ENCODE measurements at regions not wholly inside any gene's neighbourhood (a gene's known extent, or its start where the extent isn't known, plus 50 kb on each side); places are given as distances from the start of the nearest gene placed in this dataset.
"Not testable (repeated sequence)": the region's sequence is repeated elsewhere in the genome, so short reads cannot be mapped to it uniquely, and the experiment has no call there.

DNA sequence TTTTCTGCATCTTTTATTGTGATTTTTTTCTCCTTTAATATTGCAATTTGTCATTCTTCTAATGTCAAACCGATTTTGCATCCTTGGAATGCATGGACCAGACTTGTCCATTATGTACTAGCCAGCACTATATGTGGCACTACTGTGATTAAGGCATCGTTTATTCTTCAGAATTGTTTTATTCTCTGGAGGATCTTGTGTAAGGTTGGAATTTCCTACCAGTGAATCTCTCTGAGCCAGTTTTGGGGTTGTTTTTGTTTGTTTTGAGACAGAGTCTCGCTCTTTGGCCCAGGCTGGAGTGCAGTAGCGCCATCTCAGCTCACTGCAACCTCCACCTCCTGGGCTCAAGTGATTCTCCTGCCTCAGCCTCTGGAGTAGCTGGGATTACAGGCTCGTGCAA, 58.5 kb downstream of the IGLL5 start:
- no peak for DNase-seq

DNA sequence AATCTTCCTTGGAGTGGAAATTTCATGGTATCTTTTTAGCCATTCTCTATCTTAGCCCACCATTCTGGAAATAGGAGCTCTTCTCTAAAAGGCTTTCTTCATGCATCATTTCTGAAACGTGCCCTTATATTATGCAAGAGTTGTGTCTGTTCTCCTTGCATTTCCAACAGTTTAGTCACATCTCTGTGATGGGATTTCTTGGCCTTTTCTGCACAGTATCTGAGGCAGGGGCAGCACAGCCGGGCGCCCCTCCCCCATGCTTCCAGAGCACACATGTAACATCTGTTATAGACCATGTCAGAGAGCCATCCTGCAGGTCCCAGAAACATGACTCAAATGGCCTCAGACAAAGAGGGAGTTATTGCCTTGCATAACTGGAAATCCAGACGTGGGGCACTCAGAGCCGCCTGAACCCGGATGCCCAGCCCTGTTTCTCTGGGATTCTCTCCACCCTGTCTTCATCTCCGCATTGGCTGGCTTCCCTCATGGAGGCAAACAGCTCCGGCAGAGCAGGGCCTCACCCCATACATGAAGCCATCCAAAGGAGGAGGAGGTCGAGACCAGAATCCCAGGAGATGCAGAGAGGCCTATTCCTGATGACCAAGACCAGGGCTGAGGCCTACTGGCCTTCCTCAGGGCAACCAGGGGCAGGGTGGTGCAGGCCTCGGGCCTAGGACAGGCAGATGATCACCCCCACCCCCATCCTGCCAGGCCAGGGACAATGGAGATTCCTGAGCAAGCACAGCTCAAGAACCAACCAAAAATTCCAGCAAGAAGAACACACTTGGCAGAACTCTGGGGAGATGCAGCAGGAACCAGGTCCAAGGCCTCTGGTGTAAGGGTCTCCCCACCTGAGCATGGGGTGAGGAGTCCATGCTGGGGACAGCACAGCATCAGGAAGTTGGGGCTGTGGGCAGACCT, 61.3 kb downstream of the IGLL5 start:
- DNase-seq, result no peak

DNA sequence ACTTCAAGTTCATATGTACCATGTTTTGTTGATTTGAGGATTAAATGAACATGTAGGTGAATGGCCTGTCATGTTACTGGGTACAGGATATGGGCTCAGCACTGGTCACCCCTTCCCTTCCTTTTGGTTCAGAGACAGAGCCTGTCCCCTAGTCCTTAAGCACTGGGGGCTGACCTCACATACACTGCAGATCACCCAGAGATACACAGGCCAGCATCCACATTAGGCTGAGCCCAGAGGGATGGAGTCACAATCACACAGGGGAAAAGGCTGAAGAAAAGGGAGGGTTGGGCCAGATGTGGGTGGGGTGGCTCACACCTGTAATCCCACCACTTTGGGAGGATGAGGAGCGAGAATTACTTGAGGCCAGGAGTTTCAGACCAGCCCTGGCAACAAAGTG, 62.3 kb downstream of the IGLL5 start:
- no peak for DNase-seq

DNA sequence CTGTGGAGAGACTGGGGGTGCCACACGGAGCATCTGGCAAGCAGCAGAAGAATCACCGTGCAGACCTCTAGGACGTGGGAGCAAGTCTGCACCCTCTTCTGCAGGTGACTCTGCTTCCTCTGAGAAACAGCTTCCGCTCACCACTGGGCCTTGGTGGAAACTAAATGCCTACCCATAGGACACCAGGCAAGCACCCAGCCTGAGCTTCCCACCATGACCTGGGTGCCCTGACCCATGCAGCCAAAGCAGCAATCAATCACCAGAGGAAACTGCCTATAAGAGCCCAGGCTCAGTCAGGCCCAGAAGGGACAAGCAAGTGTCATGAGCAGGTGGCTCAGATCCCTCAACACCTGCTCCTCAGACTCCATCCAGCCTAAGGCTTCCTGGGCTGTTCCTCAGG, 63.4 kb downstream of the IGLL5 start:
- no peak for DNase-seq

DNA sequence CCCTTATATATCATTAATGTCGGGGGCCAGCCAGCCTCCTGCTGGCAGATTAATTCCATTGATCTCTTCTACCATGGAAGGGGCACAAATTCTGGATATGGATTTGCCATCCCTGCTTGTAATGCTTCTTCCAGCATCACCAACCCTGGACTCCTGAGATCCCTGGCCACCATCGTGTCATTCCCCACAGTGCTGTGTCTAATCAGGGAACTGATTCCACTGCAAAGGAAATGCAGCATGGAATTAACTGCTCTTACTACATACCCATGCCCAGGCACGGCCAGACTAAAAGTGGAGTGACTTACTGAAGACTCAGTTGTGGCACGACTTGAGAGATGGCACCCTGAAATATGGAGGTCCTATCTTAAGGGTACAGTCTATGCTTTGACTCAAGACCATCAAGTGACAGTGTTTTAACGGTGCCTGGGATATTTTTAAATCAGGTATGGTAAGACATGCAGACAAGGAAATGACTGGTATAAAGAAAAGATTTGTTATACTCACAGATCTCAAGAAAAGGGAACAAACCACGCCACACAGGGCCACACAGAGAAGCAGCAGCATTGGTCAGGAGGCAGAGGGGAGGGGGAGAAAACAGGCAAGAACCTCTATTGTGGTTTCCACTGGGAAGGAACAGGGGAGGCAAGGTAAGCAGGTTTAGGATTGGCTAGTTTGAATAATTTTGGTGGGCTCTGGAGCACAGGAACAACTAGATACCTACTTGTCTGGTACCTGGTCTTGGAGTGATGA, 65.1 kb downstream of the IGLL5 start:
- no peak for DNase-seq

DNA sequence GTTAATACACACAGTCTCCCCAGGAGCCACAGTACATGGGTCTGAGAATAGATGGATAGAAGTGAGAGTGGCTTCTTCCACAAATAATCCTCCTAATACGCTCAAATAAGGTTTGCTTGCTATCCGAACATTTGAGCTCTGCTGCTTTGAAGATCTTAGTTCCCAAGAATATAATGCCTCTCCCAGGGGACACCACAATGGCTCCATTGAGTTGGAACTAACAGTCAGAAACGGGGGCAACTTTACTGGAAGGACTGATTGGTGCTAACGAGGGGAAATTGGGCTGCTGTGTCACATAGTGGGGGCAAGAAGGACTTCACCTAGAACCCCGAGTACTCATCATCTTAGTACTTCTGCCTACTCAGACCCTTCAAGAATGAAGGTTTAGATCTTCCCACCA, 66.2 kb downstream of the IGLL5 start:
- no peak for DNase-seq

DNA sequence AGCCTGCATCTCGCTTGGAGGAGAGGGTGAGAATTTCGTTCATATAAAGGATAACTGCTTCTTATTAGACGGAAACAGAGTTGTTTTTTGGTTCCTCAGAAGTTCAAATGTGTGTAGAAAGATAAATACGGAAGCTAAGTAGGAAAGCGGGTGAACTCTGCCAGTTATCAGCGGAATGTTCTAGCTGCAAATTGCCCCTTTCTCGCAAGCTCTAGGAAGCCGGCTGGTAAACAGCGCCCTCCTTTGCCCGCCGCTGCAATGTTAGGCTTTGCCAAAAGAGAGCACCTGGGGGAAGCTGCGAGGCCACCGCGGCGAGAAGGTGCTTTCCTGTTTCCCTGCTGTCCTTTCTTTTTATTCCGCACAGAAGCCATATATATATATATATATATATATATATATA, 67.0 kb downstream of the IGLL5 start:
- DNase-seq, result peak; percentile 46

DNA sequence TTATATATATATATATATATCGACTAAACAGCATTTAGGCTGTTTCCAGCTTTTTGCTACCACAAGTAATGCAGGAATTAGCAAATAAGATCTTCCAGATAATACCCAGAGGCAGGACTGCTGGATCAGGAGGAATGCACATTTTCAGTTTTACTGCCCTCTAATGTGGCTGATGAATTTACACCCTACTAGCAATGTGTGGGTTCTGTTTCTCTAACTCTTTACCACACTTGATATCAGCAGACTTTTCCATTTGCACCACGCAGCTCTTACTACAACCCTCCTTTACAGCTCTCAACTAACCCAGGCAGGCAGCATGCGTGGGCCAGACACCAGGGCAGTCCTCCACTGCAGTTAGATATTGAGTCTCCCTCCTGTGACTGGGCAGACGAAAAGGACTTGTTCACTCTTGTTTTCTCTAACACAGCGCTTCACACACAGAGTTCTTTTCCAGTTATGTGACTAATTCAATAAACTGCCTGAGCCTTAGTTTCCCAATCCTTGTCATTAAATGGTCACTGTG, 67.7 kb downstream of the IGLL5 start:
- DNase-seq, result no peak

DNA sequence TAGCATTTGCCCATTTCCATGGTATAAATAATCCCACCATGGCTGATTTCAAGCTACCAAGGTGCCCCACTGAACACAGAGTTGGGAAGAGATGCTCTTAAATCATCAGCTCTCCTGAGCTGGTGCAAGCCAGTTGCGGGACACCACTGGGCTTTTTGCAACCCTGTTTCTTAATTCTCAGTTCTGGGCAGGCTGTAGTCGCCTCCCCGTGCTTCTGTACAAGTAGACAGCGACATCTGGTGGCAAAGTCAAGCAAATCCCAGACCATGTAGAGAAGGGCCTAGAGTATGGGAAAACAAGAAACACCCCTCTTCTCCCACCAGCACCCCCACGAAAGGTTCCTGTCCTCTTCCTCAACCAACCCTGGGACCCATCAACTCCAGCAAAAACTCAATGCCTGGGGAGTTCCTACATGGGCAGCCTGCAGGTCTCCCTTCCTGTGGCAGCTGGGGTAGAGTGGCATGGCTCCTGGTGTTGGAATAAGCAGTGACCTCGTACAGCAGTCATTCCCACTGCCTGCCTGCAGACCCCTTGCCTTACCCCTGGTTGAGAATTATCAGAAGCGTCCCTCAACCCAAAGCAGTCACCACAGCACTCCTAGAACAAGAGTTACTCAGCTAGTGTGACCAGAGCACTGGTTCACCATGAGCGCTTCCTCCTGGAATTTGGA, 68.4 kb downstream of the IGLL5 start:
- DNase-seq, result peak; percentile 65

DNA sequence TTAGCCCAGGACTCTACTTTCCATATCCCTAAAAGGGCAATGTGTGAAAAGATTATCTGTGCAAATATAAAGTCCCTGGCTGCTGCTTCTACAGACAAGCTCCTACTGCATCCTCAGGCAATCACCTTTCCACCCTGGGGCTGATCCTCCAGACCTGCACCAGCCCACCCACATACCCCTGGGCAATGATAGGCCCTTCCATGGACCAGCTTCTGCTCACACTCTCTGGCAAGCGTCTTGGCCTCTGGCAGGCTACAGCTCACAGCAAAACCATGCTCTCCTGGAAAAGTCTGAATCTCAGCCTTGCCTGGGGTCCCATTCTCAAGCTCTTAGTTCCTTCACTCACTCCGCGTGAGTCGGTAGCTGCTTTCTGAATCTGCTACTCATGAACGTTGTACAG, 69.5 kb downstream of the IGLL5 start:
- no peak for DNase-seq

DNA sequence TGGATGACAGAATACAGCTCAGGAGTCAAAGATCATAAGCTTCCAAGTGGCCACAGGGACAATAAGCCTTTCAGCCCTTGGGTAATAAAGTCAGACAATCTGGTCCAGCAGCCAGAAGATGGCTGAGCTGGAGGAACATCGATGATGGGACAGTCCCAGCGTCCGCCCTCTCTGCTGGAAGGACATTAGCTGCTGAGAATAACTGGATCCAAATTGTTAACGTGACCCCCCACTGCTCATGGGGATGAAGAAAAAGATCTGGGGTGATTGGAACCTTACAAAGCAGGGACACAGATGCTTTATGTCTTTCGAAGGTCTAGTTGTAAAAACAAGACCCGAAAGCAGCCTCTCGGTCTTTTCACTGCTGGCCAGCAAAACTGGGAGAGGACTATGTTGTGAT, 71.0 kb downstream of the IGLL5 start:
- DNase-seq, result no peak

DNA sequence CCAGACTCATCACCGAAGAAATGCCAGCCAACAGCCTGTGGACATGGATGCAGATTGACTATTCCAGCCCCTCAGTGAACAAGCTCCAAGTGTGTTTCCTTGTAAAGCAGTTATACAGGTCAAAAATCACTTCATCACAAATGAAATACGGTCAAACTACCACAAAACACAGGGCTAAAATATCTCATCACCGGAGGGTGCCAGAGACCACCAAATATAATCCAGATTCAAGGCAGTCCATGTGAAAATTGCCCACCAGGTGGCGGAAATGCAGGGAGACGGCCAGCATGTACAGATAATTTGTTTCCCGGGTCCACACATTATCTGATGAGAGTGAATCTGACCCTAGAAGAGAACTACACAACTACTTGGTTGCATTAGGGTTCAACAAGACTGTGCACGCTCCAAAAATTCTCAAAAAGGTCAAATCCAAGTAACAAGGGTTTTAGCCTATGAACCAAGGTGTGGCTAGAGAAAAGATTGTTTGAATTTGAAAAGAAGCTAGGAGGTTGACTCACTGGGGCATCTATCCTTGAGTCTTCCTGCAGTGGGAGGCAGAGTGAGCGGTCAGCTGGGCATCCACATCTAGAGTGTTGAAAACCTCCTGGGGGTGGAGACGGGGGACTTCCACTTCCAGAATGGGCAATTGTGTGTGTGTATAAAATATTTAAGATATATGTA, 71.7 kb downstream of the IGLL5 start:
- DNase-seq, result peak; percentile 83

DNA sequence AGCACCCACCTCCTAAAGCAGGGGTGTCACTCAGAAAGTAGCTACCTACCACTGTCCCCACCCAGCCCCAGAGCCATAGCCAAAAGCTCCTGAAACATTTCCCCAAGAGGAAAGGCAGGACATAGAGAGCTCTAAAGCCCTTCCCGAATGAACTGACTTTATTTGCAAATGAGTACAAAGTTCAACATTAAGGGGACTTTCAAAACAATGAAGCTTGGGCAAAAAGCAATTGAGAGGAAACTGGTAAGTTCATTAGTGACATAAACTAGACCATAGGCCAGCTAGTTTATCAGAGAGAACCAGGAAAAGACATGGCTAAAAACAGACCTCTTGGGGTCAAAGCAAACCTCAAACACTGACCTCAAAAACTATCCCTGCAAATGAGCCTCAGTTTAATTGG, 72.7 kb downstream of the IGLL5 start:
- DNase-seq, result no peak

DNA sequence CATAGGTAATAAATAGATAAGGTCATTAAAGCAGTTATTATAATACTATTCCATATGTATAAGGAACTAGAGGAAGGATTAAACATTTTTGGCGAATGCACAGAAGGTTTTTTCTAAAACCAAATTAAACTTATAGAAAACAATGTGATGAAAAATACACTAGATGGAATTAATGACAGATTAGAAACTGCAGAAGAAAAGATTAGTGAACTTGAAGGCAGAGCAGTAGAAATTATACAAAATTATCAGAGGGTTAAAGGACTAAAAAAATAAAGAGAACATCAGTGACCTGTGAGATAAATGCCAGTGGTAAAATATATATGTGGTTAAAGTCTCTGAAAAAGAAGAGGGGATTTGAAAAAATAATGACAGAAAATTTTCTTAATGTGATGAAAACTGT, 74.0 kb downstream of the IGLL5 start:
- DNase-seq, result no peak

DNA sequence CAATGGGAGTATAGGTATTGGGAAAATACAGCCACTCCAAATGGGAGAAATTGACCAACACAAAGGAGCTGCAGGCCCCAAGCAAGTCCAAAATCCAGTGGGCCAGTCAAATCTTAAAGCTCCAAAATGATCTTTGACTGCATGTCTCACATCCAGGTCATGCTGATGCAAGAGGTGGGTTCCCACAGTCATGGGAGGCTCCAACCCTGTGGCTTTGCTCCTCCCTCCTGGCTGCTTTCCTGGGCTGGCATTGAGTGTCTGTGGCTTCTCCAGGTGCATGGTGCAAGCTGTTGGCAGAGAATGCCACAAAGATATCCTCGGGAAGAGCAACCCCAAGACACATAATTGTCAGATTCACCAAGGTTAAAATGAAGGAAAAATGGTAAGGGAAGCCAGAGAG, 80.8 kb downstream of the IGLL5 start:
- no peak for DNase-seq

DNA sequence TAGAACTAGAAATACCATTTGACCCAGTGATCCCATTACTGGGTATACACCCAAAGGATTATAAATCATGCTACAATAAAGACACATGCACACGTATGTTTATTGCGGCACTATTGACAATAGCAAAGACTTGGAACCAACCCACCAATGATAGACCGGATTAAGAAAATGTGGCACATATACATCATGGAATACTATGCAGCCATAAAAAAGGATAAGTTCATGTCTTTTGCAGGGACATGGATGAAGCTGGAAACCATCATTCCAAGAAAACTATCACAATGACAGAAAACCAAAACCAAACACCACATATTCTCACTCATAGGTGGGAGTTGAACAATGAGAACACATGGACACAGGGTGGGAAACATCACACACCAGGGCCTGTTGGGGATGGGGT, 85.0 kb downstream of the IGLL5 start:
- DNase-seq, result not testable (repeated sequence)

DNA sequence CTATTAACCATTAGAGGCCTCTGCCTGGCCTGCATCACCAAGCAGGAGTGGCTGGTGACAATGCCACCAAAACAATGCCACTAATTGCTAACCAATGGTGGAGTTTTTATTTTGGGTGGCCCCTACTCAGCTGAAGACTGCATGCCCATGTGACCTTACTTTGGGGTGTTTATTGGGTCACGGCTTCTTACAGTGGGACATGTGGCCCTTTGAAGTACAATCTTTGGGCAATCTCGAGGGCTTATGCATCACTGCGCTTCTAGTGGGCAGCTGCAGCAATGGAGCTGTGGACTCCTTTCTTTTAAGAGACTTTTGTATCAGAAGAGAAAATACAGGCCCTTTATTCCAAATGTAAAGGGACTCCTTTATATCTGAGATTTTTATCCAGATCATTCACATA, 85.7 kb downstream of the IGLL5 start:
- no peak for DNase-seq

DNA sequence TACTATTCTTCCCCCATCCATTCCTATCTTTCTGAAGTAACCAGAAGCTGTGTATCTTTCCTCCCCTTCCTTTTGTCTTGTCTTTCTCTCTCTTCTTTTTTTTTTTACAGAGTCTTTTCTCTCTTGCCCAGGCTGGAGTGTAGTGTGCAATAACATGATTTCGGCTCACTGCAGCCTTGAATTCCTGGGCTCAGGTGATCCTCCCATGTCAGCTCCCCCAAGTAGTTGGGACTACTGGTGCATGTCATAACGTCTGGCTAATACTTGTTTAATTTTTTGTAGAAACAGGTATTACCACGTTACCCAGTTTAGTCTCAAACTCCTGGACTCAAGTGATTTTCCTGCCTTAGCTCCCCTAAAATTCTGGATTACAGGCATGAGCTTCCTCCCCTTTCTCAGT, 86.5 kb downstream of the IGLL5 start:
- DNase-seq, result no peak

DNA sequence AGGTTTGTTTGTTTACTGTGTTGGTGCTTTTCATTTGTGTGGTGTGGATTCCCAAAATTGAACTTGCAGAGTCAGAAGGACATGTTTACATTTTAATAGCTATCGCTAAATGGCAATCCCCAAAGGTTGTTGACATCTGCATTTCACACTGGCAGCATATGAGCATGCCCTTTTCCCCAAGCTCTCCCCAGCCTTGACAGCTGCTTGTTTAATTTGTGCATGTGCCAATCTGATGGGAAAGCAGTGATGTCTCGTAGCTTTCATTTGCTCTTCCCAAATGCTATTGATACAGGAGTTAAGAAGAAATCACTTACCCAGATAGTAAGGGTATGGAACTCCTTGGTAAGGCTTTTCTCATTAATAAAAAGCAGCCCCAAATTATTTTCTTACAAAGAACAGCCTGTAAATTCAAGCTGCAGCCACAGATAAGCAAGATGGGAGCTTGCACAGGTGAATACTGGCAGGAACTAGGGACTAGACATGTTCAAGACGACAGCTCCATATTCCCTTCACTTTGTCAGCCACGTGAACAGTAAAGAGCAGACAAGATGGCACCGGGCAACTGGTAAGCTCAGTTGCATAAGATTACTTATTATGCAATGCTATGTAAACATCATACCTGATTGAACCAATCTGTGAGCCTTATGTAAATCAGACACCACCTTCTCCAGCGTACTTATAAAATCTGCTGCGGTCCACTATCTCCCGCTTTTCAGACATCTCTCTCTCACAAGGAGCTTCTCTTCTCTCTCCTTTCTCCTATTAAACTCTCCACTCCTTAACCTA, 87.4 kb downstream of the IGLL5 start:
- no peak for DNase-seq

DNA sequence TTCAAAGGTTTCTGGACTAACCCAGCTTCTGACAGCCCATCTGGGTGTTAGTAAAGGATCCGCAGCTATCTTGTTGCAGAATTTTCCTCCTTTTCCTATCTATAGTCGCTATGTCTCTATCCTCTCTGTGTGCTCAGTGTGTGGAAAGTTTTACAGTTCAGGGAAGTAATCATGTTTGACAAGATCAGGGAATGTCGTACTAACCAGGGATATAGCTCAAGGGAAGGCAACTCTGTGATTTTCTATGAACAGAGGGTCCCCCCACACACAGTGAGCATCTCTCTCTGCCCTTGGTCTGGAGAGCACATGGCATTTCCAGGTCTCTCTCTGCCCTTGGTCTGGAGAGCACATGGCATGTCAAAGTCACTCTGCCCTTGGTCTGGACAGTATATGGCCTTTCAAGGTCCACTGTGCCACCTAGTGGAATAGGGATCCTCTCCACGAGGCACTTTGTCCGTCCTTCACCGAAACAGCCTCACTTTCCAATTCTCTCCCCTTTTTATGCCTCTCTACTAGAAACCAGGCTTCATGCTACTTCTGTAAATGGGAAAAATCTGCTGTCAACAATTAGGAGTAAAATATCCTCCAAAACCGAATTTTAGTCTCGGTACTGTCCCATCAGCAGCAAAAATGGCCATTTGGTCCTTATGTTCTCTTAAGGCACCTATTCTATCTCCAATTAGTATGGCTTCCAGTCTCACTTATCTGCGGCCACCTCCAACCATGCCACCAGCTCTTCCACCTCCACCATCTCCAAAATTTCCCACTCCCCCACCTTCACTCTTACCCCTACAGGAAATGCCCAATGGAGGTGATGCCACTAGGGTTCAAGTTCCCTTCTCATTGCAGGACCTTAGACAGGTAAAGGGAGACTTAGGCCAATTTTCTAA, 88.7 kb downstream of the IGLL5 start:
- no peak for DNase-seq
